Superior temporal gyrus (tissue), 1 donor: ENCODE measurements at regions not wholly inside any gene's neighbourhood (a gene's known extent, or its start where the extent isn't known, plus 50 kb on each side); places are given as distances from the start of the nearest gene placed in this dataset.
A peak's percentile ranks its signal among the peaks of the same experiment; 100 is the strongest.

ENCODE experiments used
- DNase-seq: peaks from one replicate; pipeline ENCODE4 v3.0.0-alpha.2; 2016; ENCODE audit errors: extremely low spot score

- no peak for DNase-seq
Observed at GRCh38 chr10:118107040-118107439, 60.3 kb upstream of the RAB11FIP2 start.

- no peak for DNase-seq
Observed at GRCh38 chr10:118106426-118106825, 59.7 kb upstream of the RAB11FIP2 start.

GRCh38 chr10:118102121-118102520, 55.4 kb upstream of the RAB11FIP2 start:
- no peak for DNase-seq

- peak; percentile 29 for DNase-seq
Observed at GRCh38 chr10:118101501-118101900, 54.8 kb upstream of the RAB11FIP2 start.
